ENCODE measurements at regions not wholly inside any gene's neighbourhood (a gene's known extent, or its start where the extent isn't known, plus 50 kb on each side); places are given as distances from the start of the nearest gene placed in this dataset.

DNA sequence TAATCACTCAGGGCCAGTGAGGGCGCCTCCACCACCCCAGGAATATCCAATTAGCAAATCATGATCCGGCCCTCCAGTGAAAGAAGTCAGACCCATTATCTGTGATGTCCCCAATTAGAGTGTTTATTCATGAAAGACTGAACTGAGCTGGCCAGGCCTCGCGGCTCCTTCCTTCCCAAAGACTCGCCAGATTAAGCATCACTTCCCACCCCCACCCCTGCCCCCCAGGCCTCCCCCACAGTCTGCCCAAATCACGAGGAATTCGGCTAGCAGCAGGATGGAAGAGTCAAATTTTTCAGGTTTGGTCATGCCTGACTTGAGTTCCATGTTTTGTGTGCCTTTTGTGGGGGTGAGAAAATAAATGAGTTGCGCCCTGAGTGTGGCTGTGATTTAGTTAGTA lies 298.4 kb upstream of the SALL1 start:
- no peak for DNase-seq (ENCODE audit: low read depth)
- no peak overlapping the region for H3K4me3 ChIP-seq (replicated peaks; ENCODE audit: low read depth, low read length)
- TF ChIP-seq, protein P1, sequence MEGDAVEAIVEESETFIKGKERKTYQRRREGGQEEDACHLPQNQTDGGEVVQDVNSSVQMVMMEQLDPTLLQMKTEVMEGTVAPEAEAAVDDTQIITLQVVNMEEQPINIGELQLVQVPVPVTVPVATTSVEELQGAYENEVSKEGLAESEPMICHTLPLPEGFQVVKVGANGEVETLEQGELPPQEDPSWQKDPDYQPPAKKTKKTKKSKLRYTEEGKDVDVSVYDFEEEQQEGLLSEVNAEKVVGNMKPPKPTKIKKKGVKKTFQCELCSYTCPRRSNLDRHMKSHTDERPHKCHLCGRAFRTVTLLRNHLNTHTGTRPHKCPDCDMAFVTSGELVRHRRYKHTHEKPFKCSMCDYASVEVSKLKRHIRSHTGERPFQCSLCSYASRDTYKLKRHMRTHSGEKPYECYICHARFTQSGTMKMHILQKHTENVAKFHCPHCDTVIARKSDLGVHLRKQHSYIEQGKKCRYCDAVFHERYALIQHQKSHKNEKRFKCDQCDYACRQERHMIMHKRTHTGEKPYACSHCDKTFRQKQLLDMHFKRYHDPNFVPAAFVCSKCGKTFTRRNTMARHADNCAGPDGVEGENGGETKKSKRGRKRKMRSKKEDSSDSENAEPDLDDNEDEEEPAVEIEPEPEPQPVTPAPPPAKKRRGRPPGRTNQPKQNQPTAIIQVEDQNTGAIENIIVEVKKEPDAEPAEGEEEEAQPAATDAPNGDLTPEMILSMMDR (IDR thresholded peaks at IDR 0.05; ENCODE audit: low read length, missing control alignments), result no peak

DNA sequence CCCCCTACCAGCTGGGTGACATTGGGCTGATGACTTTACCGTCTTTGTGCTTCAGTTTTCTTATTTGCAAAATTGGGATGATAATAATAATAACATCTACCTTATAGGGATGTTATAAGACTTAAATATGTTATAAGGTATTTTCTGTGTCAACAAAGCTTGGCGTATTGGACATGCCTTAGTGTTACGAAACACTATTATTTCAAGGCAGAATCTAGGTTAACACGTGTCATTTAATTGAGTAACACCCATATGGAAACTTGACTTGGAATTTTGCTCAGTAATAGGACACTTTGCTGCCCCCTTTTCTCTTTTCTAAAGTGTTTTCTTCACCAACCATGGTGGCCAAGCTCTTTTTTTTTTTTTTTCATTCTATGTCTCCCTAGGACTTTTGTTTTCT lies 294.2 kb upstream of the SALL1 start:
- DNase-seq (ENCODE audit: low read depth), result no peak
- H3K4me3 ChIP-seq (replicated peaks; ENCODE audit: low read depth, low read length), result no peak overlapping the region
- TF ChIP-seq, protein P1 (IDR thresholded peaks at IDR 0.05; ENCODE audit: low read length, missing control alignments), result no peak

DNA sequence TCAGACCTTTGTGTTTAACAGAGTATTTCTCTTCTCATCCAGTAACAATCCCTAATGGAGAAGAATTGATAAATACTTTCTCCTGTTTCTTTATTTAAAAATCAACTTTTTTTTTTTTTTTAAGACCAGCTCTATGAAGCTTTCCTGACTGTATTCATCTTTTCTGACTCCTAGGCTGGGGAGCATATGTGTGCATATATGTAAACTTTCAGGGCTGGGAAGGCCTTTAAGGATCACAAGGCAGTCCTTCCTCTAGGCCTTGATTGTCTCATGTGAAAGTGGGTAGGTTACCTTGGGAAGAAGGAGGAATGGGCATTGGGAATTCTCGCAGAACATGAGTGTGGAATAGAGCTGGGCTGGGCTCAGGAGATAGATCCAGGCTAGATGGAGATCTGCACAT lies 292.9 kb upstream of the SALL1 start:
- TF ChIP-seq, protein P1 (IDR thresholded peaks at IDR 0.05; ENCODE audit: low read length, missing control alignments), result no peak
- no peak overlapping the region for H3K4me3 ChIP-seq (replicated peaks; ENCODE audit: low read depth, low read length)
- DNase-seq (ENCODE audit: low read depth), result no peak

DNA sequence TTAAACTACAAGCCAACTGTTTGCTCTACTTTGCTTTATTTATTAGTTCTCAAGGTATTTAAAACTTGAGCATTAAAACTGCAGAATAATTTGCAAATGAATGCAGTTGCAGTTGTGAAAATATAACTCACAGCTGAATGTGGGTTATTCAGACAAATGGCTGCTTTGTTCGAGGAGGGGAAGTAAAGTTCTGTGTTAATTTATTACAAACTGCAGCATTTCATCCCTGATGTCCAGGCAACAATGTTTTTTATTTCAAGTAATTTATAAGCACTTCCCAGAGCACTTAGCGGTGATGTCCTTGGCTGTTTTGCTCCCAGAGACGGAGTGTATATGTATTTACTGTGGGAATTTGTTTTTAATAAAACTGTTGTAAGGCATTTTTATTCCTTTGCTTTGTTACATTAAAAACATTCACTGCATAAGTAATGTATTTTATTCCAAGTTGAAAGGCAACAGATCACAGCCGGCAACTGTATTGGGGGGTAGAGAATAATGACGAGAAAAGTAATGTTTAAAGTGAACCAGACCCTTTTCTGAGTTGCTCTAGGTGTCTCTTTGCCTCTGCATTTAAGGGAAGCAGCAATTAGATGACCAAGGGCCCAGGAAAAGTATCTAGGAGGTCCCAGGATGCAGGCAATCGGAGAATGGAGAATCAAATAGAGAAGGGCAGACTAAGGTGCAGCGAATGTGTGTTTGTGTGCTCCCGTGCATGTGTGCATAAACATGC lies 291.2 kb upstream of the SALL1 start:
- DNase-seq (ENCODE audit: low read depth), result no peak
- no peak overlapping the region for H3K4me3 ChIP-seq (replicated peaks; ENCODE audit: low read depth, low read length)
- TF ChIP-seq, protein P1 (IDR thresholded peaks at IDR 0.05; ENCODE audit: low read length, missing control alignments), result no peak

DNA sequence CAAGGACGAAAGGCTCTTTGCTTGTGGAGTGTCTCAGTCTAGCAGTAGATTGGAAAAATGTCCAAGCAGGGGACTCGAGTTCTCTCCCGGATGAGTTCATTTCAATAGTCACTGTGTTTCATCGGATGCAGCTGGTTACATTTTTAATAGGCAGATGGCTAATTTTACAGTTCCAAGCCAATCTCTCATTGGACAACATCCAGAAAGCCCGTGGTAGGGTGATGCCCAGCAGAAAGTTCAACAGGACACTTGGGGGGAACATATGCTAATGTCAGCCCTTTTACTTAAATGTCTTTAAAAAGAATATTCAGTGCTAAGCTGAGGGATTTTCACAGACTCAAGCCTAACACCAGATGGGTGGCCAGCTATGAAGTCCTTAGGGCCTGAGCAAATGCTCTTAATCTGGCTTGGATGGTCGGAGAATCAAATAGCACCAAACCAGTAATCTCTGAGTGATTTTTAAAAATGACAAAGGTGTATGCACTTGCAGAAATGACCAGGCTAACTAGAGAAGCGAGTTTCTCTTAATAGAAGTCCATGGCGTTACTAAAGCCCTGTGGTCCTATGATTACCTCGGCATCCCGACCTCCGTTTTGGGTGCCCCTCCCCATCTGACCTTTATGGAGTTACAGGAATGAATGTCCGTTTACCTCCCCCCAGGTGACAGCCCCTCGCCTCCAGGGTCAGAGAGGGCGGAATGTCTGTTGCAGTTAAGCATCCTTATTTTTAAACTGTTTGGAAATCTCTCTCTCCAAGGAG lies 289.2 kb upstream of the SALL1 start:
- H3K4me3 ChIP-seq (replicated peaks; ENCODE audit: low read depth, low read length), result no peak overlapping the region
- TF ChIP-seq, protein P1 (IDR thresholded peaks at IDR 0.05; ENCODE audit: low read length, missing control alignments), result no peak
- no peak for DNase-seq (ENCODE audit: low read depth)

DNA sequence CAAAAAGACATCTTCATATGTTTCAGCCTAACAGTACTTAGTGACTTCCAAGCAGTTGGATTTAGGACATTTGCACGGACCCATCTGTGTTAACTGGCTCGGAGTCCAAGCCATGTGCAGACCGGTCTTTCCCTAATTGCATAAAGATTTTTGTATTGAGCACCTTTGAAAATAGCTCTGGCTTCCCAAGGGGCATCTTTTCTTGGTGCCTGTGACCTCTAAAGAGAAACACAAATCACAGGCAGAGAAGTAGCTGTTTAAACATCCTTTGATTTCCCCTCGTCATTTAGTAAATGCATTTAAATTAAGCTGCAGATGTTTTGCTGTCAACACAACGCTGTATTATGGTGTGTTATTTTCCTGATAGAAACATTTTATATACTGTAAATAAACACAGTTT lies 288.2 kb upstream of the SALL1 start:
- TF ChIP-seq, protein P1 (IDR thresholded peaks at IDR 0.05; ENCODE audit: low read length, missing control alignments), result no peak
- DNase-seq (ENCODE audit: low read depth), result no peak
- H3K4me3 ChIP-seq (replicated peaks; ENCODE audit: low read depth, low read length), result no peak overlapping the region

Measured in fibroblast of pulmonary artery (primary cell).